Brain microvascular endothelial cell (primary cell): ENCODE measurements at regions not wholly inside any gene's neighbourhood (a gene's known extent, or its start where the extent isn't known, plus 50 kb on each side); places are given as distances from the start of the nearest gene placed in this dataset.

Experiments used
- DNase-seq: peaks from one replicate; pipeline ENCODE4 v3.0.0-alpha.2; 2020
- H3K27ac ChIP-seq: fragments of 250-450 bp; sonication (Bioruptor Pico); 2 replicates; pipeline ENCODE4 v1.5.1; 2020; ENCODE audit warnings: mild to moderate bottlenecking, moderate library complexity
- H3K27me3 ChIP-seq: fragments of 250-450 bp; sonication (Bioruptor Pico); replicated peaks from 2 replicates; pipeline ENCODE4 v1.5.1; 2020; ENCODE audit warnings: mild to moderate bottlenecking
- H3K36me3 ChIP-seq: fragments of 250-450 bp; sonication (Bioruptor Pico); replicated peaks from 2 replicates; pipeline ENCODE4 v1.5.1; 2020; ENCODE audit warnings: mild to moderate bottlenecking
- H3K4me3 ChIP-seq: 2 replicates; pipeline ENCODE4 v1.5.1; 2011; ENCODE audit warnings: low read depth, mild to moderate bottlenecking, control low read depth, low read length, moderate library complexity
- in situ Hi-C: cut with HindIII; loops from 2 replicates; pipeline ENCODE4 v1.10.0; 2017; ENCODE audit warnings: low sequenced_read_pairs, low pct_ligation_motif_present
- TF ChIP-seq, protein P1 (sequence below): IDR thresholded peaks from 2 replicates; pipeline ENCODE4 v1.5.1; 2011; ENCODE audit warnings: low read depth, mild to moderate bottlenecking, moderate library complexity, low read length, control low read depth, inconsistent platforms; ENCODE audit errors: missing control alignments

DNA sequence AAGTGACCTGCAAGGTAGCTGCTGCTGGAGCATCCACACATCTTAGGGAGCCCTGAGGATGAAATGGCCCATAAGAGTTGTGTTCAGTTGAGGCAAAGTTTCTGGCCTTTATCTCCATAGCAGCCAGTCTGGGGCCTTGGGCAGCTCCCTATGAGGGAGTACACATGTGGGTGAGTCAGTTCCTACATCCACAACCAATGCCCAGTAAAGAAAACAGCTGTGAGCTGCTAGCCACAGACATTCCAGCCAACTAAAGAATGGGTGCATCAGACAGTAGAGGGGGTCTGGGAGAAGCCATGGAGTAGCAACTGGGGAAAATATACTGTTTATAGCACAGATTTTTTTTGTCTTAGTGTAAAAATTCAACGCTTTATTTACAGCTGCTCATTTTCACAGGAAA, 720.7 kb downstream of the TLE1 start:
- H3K27me3 ChIP-seq = no peaks in the 10 kb centered on the region
- no peaks in the 10 kb centered on the region for H3K36me3 ChIP-seq
- DNase-seq = peak; percentile 91
- in situ Hi-C loops = no loop called here
- no peak overlapping the region for H3K4me3 ChIP-seq
- no peak overlapping the region for H3K27ac ChIP-seq
- TF ChIP-seq, protein P1, sequence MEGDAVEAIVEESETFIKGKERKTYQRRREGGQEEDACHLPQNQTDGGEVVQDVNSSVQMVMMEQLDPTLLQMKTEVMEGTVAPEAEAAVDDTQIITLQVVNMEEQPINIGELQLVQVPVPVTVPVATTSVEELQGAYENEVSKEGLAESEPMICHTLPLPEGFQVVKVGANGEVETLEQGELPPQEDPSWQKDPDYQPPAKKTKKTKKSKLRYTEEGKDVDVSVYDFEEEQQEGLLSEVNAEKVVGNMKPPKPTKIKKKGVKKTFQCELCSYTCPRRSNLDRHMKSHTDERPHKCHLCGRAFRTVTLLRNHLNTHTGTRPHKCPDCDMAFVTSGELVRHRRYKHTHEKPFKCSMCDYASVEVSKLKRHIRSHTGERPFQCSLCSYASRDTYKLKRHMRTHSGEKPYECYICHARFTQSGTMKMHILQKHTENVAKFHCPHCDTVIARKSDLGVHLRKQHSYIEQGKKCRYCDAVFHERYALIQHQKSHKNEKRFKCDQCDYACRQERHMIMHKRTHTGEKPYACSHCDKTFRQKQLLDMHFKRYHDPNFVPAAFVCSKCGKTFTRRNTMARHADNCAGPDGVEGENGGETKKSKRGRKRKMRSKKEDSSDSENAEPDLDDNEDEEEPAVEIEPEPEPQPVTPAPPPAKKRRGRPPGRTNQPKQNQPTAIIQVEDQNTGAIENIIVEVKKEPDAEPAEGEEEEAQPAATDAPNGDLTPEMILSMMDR = peak; percentile 42

DNA sequence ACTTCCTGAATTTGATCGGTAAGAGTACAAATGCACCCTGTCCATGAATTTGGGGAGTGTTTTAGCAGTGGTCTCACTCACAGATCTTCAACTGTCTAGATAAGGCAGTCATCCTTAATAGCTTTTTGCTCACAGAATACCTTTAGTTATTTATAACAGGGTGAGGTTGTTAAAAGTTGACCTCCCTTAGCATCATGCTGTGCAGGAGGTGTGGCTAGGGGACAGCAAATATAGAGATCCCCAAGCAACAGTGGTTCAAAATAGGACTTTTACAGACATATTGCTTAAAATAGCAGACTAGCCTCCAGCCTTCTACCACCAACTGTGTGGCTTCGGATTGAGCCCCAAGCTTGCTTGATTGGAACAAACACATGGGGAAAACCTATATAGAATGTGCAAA, 724.4 kb downstream of the TLE1 start:
- TF ChIP-seq, protein P1 = no peak
- Histone ChIP-seq H3K36me3 (no peaks in the 10 kb centered on the region), H3K4me3 (no peak overlapping the region), H3K27ac (no peak overlapping the region), H3K27me3 (no peaks in the 10 kb centered on the region)
- in situ Hi-C loops = no loop called here
- DNase-seq = no peak

DNA sequence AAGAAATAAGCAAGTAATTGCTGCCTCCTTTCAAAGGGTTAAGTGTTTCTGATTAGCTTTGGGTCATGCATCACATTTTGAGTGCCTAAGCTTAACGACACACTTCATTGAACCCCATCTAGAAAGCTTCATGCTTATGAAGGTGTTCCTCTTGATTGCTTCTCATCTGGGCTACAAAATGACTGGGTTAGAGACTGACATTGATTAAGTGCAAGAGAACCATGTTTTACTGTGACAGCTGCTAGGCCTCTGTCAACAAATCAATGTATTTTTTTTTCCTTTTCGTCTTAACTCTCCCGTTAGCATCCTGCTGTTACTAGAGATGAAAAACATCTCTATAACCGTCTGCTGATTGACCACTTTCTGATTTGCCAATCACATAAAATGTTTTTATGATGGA, 725.0 kb downstream of the TLE1 start:
- Histone ChIP-seq H3K36me3 (no peaks in the 10 kb centered on the region), H3K4me3 (no peak overlapping the region), H3K27me3 (no peaks in the 10 kb centered on the region), H3K27ac (no peak overlapping the region)
- TF ChIP-seq, protein P1 = no peak
- in situ Hi-C loops = no loop called here
- no peak for DNase-seq

DNA sequence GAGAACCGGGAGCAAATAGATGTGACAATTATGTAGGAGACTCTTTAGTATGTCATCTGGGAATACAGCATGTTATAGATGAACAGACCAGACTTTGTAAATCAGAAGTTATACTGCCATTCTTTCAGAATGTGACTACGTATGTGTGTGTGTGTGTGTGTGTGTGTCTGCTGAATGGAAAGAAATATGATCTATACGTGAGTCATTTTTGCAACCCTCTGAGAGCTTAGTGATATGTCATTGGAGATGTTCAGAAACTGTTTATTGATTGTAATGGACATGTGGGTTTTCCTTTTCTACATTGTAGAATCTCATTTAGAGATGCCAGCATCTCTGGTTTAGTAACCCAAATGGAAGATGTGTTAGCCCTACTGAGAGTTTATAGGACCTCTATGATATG, 731.5 kb downstream of the TLE1 start:
- DNase-seq = peak; percentile 28

DNA sequence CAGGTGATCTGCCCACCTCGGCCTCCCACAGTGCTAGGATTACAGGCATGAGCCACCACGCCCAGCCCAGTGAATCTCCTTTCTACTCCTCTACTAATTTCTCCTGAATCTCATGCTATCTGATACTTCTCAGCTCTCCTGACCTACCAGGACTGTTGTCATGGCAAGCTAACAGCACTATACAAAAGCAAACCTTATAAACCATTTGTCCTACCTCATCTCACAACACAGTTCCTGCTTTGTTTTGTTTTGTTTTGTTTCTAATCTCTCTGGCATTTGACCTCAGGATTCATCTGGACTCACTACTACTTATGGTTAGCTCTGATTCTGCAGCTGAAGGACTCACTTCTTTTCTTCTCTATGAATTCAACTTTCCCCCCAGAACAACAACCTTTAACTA, 734.8 kb downstream of the TLE1 start:
- in situ Hi-C loops = no loop called here
- Histone ChIP-seq H3K36me3 (no peaks in the 10 kb centered on the region), H3K4me3 (no peak overlapping the region), H3K27ac (no peak overlapping the region), H3K27me3 (no peaks in the 10 kb centered on the region)
- peak; percentile 50 for DNase-seq
- TF ChIP-seq, protein P1 = no peak

More for the DNA sequence above, 731.5 kb downstream of the TLE1 start:
- in situ Hi-C loops = no loop called here
- no peak overlapping the region for H3K4me3 ChIP-seq
- TF ChIP-seq, protein P1 = no peak
- no peaks in the 10 kb centered on the region for H3K27me3 ChIP-seq
- H3K27ac ChIP-seq = no peak overlapping the region
- H3K36me3 ChIP-seq = no peaks in the 10 kb centered on the region

DNA sequence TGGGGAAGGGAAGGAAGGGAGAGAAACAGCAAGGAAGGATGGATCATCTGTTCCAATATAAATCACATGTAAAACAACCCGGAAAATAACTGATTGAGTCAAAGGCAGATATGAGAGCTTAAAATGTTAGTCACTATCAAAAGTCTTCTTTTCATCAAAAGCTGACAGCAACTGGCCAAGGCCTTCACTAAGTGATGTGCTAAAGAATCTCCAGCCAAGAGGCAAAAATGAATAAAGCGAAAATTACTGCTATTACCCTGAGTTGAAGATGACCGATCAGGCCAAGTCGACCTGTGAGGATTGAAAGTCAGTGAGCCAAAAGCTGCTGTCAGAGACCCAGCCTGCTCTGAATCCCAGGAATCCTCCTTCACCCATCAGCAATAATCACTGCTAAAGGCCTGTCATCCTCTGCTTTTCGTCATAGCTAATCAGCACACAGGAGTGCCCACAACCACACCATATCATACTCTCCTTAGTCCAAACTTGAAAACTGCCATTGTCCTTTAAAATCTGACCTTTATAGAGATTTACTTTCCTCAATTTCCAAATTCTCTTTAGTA, 736.9 kb downstream of the TLE1 start:
- Histone ChIP-seq H3K27me3 (no peaks in the 10 kb centered on the region), H3K36me3 (no peaks in the 10 kb centered on the region), H3K4me3 (no peak overlapping the region), H3K27ac (no peak overlapping the region)
- in situ Hi-C loops = no loop called here
- no peak for DNase-seq
- TF ChIP-seq, protein P1 = no peak
